ENCODE measurements at regions not wholly inside any gene's neighbourhood (a gene's known extent, or its start where the extent isn't known, plus 50 kb on each side); places are given as distances from the start of the nearest gene placed in this dataset.

DNA sequence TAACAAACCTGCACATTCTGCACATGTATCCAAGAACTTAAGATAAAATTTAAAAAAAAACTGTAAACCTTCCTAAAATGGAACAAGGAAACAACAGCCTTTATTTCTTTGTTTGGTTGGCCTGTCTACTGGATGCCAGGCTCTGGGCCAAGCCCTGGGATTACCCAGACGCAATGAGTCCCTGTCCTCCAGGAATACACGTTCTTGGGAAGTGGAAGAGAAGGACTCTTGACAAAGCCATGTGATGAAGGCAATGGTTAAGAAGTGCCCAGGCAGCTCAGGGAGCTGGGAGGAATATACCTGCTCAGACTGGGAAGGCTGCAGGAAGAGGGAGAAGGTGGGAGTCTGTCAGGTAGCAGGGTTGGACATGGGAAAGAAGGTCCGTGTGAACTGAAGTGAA is 115.4 kb downstream of the AXIN2 start:
- DNase-seq (ENCODE audit: low spot score): no peak

DNA sequence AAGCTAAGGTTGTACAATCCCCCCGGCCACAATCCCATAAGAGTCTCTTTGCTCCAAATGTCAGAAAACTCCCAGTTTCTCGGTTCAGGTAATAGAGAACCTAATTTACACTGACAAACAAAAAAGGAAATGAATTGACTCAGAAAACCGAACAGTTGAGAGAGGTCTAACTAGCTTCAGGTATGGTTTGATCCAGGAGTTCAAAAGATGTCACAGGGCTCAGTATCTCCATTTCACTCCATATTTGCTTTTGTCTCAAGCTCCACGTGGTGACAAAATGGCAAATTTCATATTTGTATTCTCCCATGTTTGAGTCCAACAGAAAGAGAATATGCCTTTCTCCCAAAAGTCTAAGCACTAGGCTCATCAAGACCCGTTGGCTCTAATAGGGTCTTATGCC is 117.4 kb downstream of the AXIN2 start:
- no peak for DNase-seq (ENCODE audit: low spot score)

DNA sequence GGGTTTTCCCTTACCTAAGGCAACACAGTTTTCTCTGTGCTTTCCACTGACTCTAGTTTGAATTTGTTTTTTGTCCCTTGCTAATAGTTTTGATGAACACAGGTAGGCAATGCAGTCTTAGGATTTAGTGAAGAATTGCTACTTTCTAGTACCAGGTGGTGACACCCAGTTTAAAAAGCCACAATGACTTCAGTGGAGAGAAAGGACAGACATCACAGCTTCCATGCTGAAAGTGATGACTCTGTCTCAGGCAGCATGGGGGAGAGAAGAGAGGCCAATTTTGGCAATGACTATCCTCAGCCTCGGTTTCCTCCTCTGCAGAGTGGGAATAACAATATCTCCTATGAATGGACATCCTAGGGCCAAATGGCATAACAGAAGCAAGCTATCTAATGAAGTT is 118.8 kb downstream of the AXIN2 start:
- DNase-seq (ENCODE audit: low spot score): no peak

DNA sequence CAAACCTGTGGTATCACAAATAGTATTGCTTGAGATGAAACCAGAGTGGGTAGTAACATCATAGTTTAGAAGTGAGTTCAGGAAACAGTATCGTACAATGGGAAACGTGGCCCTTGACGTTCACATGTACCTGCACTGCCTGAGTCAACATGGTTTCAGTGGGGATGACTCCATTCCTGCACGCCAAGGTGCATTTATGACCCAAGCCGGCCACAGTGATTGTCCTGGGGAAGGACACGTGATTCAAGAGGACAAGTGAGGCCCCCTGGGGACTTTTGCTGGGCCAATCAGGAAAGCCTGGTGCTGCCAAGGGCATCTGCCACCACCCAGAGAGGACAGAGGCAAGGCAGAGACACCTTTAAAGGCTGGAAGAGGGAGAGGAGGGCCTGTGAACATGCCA is 119.2 kb downstream of the AXIN2 start:
- DNase-seq (ENCODE audit: low spot score): no peak

DNA sequence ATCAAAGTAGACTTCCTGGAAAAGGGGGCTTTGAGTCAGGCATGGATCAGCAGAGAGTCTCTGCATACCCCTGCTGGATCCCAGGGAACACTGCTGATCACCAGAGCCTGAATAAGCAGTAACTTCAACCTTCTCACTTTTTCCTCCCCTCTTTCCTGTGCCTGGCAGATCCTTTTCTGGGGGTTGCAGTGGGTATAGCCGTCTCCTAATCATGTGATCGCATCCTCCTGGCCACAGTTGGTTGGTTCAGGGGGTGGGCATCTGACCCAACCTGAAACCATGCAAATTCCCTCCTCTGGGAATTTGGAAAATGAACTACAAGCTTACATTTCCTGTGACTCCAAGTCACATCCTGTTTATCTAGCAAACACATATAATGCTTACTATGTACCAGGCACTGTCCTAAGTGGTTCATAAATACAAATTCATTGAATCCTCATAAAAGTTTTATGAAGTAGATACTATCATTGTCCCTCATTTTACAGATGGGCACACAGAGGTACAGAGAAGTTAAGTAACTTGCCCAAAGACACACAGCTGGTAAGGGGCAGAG is 120.3 kb downstream of the AXIN2 start:
- no peak for DNase-seq (ENCODE audit: low spot score)

DNA sequence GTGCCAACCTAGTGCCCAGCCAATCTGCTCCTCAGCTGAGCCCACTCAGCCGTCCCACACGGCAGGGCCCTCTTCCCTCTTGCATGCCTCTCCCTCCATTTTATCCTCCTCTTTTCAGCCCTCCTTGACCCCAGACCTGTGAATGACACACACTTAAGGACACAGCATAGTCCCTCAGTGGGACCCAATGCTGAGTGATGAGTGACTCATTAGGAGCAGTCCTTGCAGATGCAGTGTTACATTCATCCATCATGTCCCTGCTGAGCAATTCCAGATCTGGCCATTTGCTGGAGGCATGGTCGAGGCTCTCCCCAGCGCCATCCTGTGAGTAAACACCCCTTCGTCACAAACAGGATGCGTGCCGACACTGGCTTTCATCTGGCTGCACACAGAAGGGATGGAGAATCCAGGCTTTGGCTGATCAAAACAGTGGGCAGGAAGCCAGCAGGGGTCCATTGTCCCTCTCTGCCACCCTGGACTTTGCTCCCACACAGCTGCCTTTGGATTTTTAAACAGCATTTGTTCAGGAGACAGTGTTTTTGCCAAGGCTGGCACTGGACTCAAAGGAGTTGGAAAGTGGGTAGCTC is 122.6 kb downstream of the AXIN2 start:
- no peak for DNase-seq (ENCODE audit: low spot score)

DNA sequence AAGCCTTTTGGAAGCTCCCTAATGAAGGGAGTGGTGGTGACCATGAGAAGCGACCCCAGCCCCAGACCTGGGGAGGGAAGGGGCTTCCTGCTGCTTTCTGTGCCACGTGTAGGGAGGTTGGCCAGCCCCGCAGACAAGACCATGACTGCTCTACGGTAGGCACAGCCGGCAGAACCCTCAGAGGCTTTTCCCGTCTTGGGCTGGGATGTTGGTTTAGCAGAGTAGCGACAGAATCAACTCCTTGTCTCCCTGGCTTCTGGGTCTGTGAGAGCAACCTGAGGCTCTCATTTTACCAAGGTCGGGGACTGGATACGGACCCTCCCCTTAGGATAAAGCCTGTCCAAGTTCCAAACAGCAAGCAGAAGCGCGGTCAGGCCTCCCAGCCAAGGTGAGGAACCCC is 123.3 kb downstream of the AXIN2 start:
- no peak for DNase-seq (ENCODE audit: low spot score)

DNA sequence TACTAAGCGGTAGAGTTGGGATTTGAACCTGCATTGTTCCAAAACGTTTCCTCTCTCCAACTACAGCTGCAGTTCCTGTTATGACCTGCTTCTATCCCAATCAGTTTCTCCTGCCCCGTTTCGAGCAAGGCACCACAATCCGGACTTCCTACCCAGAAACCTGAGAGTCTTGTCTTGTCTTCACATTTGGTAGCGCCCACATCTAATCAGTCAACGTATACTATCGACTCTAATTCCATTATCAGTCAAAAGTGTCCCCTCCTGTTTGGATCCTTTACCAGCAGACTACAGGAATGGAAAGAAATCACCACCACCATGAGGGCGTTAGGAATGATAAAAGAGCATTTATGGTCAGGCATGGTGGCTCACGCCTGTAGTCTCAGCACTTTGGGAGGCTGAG is 124.6 kb downstream of the AXIN2 start:
- DNase-seq (ENCODE audit: low spot score): no peak

DNA sequence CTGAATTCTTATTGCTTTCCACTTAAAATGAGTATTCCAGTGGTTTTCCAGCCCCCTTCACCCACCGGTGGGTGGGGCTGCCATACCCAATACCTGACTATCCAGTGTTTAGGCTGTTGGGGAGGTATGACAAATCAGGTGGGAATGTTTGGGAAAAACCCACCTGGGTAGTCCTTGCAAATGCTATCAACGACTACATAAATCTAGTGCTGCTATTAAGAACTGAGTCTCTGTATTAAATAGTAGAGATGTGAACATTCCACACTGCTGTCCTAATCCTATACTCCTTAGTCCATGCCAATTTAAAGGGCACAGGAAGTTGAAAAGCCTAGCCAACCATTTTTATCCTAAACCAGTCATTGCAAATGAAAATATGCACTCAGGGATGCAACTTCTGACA is 126.6 kb downstream of the AXIN2 start:
- no peak for DNase-seq (ENCODE audit: low spot score)

DNA sequence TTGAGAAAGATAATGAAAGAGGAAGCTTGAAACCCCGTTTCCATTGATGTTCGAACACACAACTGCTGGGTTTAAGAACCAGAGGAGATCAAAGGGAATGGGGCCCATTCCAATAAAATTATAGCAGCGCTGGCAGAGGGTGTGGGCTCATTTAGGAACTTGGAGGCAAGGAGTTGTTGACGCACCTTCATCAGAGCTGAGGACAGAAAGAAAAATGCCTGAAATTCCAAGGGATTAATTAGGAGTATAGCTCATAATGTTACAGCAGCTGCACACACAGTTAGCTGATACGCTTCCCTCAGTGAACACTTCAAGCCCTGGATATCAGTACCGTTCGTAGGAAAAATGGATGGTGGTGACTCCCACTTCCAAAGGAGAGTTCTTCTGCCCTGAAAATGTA is 127.2 kb downstream of the AXIN2 start:
- no peak for DNase-seq (ENCODE audit: low spot score)

DNA sequence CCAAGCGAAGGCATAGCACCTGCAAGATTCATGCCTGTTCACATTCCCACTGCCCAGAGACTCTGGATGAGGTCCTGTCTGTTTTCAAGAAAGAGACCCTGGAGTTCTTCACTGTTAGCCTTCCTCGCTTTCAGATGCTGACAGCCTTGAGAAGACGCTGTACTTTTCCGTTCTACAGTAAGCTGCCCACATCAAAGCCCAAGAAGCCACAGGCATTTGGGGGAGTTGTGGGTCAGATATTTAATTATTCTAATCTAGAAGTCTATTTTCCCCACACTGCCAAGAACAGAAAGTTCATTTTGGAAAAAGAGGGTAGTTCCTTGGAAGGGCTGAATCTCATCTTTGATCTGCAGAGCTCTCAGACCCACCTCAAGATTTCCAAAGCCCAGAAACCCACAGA is 127.9 kb downstream of the AXIN2 start:
- DNase-seq (ENCODE audit: low spot score): no peak

DNA sequence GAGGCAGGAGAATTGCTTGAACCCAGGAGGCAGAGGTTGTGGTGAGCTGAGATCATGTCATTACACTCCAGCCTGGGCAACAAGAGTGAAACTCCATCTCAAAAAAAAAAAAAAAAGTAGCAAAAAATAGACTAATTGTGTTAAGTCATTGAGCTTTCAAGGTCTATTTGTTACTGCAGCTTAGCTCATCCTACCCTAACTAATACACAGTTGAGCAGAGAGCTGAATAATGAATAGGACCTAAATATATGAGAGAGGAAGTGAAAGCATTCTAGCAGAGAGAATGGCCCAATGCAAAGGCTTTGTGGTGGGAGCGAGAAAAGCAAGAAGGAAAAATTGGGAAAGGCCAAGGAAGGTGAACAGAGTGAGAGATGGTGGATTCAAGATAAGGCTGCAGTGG is 128.3 kb downstream of the AXIN2 start:
- DNase-seq (ENCODE audit: low spot score): no peak

DNA sequence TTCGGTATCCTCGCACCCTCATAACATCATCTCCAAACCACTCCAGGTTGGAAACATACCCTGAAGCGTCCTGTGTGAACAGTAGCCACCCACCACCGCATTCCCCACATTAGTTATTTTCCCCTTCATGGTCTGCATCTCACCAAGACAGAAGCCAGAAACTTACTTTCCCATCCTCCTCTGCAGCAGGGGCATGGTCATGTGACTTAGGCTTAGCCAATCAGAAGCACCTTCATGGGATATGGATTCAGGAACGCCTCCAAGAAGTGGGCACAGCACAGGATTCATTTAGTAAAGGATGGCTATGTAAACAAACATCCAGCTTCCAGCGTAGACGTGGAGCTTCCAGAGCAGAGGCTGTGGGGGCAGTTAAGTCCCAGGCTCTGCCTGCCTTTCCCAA is 130.3 kb downstream of the AXIN2 start:
- DNase-seq (ENCODE audit: low spot score): peak; percentile 33

DNA sequence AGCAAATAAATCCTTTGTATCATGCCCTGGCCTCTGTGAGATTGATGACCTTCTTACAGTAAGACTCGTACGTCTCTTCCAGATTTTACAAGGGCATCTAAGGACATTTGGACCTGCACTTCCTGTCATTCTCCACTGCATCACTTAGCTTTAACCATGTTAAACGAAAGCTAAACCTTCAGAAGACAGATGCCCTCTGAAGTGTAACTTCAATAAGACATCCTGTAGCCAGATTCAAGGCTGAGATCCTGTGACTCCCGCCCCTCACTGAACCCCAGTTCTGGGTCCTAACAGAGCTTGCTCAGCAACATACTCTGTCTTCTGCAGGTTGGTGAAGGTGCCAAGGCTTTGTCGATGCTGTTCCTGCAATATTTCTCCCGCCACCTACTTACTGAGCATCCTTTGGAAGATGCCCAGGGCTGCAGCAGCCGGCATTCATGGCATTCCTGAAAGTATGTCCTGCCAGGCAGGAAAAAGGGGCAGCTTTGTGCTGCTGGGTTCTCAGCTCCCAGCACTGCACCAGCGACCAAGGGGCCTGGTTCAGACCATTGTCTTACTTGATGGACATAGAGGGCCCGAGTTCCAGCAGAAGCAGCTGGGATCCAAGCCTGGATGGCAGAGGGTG is 131.1 kb downstream of the AXIN2 start:
- no peak for DNase-seq (ENCODE audit: low spot score)

DNA sequence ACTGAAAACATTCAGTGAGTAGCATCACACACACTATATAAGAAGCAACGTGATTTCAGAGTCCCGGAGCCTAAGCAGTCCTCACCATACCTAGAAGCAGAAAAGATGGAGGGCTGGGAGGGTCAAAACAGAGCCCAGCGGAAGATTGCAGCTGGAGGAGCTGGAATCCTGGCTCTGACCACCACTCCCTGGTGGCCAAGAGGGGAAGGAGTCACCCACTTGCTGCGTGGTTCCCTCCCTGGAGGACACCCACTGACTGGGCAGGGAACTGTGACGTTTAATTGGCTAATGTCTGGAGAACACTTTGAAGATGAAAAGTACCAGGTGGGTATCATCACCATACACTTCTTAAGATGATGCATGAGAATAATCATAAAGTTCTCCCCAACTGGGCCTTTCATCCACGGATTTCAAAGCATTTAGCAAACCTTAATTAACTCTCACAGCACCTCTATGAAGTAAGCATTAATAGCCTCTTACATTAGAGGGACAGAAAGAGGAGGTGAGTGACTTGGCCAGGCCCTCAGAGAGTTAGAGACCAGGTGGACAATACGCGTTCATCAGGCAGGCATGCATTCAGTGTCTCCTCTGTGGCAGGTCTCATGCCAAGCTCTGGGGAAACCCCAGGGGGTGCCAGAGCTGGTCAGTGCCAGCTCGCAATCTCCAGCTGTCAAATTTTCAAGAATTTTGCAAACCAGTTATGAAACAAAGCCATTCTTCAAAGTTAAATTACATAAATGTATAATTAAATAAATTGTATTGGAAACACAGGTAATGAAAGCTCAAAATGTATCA is 137.9 kb downstream of the AXIN2 start:
- DNase-seq (ENCODE audit: low spot score): no peak

DNA sequence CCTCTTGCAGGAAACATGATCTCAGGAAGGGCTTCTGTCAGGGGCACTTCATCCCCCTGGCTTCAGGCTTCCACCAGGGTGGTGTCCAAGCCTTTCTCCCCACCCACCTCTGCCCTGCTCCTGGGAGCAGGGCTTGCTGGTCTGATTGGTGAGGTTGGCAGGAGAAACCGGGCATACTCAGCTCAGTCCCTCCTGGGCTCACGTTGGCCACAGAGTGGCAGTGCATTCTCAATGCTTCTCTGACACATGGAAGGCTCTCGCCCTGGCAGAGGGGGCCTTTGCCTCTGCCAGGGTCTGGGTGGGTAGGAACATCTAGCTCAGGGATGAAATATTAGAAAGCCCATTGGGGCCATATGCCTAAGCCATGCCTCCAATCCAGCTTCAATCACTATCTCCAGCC is 142.8 kb downstream of the AXIN2 start:
- DNase-seq (ENCODE audit: low spot score): no peak

DNA sequence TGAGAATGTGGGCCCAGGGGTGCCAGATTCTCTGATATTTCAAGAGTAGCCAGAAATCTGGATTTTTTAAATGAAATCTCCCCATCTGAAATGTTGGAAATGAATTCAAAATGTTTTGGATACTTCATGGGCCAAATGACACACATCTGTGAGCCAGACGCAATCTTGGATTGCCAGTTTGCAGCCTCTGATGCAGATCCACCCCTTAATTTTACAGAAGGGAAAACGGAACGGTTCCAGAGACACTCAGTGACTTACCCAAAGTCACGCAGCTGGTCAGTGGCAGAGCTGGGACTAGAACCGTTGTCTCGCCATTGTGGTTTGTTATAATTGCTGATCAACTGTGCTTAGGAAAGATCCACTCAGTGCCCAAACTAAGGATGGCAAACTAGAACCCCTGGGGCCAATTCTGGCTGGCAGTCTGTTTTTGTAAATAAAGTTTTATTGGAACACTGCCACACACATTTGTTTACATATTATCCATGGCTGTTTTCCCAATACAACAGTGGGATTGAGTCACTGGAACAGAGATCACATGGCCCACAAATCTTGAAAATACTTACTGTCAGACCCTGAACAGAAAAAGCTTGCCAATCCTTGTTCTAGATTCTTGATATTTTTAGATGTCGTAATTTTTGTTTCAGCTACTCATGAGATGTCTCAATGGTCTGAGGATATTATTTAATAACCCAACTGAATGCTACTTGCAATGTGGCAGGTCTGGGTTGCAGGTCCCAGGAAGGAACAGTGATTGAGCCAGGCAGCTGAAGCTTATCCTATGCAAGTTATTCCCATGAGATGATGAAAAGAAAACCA is 143.8 kb downstream of the AXIN2 start:
- DNase-seq (ENCODE audit: low spot score): no peak

DNA sequence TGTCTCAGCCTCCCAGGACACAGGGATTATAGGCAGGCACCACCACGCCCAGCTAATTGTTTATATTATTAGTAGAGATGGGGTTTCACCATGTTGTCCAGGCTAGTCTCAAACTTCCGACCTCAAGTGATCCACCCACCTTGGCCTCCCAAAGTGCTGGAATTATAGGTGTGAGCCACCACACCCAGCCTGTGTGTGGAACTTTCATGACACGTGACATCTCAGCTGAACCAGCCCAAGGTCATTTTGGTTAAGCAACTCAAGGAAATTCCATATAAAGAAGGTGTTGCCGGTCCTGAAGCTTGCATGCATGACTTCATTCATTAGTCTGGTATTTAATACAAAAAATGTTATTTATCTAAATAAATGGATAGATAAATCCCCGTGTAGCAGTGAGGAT is 145.5 kb downstream of the AXIN2 start:
- DNase-seq (ENCODE audit: low spot score): no peak

DNA sequence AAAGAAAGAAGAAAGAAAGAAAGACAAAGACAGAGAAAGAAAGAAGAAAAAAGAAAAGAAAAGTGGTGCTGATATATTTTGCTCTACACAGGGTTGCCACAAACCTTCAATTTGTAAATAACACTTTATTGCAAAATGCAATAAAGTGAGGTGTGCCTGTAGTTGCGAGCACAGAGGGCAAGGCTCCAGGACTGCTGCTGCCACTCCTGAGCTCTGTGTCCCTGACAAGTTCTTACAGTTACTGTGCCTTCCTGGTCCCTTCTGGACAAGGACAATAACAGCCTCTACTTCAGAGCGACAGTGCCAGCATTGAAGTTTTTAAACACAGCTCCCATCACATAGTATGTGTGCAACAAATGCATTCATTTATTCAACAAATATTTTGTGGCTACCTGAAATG is 148.1 kb downstream of the AXIN2 start:
- no peak for DNase-seq (ENCODE audit: low spot score)

DNA sequence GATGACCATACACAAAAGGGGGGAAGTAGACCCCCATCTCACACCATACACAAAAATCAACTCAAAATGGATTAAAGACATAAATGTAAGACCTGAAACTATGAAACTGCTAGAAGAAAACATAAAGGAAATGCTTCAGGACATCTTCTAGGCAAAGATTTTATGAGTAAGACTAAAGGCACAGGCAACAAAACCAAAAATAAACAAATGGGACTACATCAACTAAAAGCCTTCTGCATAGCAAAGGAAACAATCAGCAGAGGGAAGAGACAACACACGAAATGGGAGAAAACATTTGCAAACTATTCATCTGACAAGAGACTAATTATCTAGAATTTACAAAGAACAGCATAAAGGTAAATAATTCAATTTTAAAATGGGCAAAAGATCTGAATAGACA is 152.1 kb downstream of the AXIN2 start:
- DNase-seq (ENCODE audit: low spot score): no peak

DNA sequence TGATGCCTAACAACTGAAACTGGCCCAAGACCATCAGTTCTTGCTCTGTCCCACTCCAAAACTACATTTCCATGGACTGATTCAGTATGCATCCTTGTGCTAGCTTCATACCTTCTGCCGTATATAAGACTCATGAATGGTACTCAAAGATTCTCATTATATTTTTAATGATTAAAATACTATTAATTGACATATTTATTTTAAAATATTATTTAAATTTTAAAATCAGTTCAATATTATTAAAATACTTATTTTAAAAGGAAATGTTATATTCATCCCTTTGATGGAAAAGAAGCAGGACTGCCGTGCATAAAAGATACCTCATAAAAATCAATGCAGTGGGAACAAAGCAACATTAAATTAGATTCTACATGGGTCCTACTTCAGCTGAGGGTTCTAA is 153.4 kb downstream of the AXIN2 start:
- DNase-seq (ENCODE audit: low spot score): no peak

DNA sequence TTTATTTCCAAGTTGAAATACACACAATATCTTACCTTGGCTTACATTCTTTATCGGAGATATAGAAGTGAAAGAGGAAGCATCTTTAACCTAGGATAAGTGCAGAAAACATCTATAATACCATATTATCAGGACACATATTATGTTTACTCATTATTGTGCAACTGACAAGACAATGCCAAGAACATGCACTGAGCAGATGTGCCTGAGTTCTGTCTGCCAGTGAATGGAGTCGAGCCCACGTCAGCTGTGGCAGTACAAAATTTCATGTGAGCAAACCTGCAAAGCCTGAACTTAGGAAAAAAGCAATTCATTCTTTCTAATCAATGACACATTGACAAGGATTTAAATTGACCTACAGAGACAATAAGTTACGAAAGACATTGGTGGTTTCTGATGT is 154.4 kb downstream of the AXIN2 start:
- DNase-seq (ENCODE audit: low spot score): no peak
